Ishikawa (cell line): ENCODE measurements at regions not wholly inside any gene's neighbourhood (a gene's known extent, or its start where the extent isn't known, plus 50 kb on each side); places are given as distances from the start of the nearest gene placed in this dataset.

Experiments used
- CEBPB ChIP-seq: IDR thresholded peaks from 2 replicates; pipeline ENCODE4 v1.6.1; 2012
- CREB1 ChIP-seq: IDR thresholded peaks from 2 replicates; pipeline ENCODE4 v1.6.1; 2012; ENCODE audit warnings: low read depth
- EGR1 ChIP-seq: IDR thresholded peaks from 2 replicates; pipeline ENCODE4 v1.6.1; 2012
- EP300 ChIP-seq: IDR thresholded peaks from 2 replicates; pipeline ENCODE4 v1.6.1; 2012; ENCODE audit warnings: borderline replicate concordance
- FOXM1 ChIP-seq: IDR thresholded peaks from 2 replicates; pipeline ENCODE4 v1.6.1; 2012; ENCODE audit warnings: low read depth, borderline replicate concordance
- NFIC ChIP-seq: IDR thresholded peaks from 2 replicates; pipeline ENCODE4 v1.6.1; 2012
- RAD21 ChIP-seq: IDR thresholded peaks from 2 replicates; pipeline ENCODE4 v1.6.1; 2012; ENCODE audit warnings: low read depth
- TAF1 ChIP-seq: IDR thresholded peaks from 2 replicates; pipeline ENCODE4 v1.6.1; 2012; ENCODE audit warnings: low read depth, mild to moderate bottlenecking
- TCF12 ChIP-seq: IDR thresholded peaks from 2 replicates; pipeline ENCODE4 v1.6.1; 2012; ENCODE audit warnings: low read depth
- TEAD4 ChIP-seq: IDR thresholded peaks from 2 replicates; pipeline ENCODE4 v1.6.1; 2012
- YY1 ChIP-seq: IDR thresholded peaks from 2 replicates; pipeline ENCODE4 v1.6.1; 2012; ENCODE audit warnings: low read depth
- TF ChIP-seq, protein P1 (sequence below): IDR thresholded peaks from 2 replicates; pipeline ENCODE4 v1.6.1; 2012; ENCODE audit warnings: low read depth, mild to moderate bottlenecking
- TF ChIP-seq, protein P2 (sequence below): IDR thresholded peaks from 2 replicates; pipeline ENCODE4 v1.6.1; 2012
- TF ChIP-seq, protein P3 (sequence below): IDR thresholded peaks from 2 replicates; pipeline ENCODE4 v1.6.1; 2012

DNA sequence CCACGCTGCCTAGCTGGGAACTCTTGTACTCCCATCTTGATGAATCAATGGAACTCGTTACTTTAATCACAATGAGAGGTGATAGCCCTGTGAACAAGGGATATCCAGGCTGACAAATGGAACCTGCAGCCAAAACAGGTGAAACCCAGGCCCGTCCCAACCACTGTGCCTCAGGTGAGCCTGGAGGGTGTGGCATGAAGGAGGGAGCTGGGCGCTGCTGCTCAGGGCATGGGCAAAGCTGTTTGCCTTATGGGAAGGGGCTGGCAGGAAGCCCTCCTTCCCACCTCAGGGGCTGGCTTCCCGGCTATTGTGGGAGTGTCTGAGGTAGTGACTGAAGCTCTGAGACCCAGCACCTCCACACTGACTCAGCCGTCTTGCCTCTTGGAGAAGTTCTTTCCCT lies 209.4 kb upstream of the ATP6AP2 start:
- TF ChIP-seq, protein P1, sequence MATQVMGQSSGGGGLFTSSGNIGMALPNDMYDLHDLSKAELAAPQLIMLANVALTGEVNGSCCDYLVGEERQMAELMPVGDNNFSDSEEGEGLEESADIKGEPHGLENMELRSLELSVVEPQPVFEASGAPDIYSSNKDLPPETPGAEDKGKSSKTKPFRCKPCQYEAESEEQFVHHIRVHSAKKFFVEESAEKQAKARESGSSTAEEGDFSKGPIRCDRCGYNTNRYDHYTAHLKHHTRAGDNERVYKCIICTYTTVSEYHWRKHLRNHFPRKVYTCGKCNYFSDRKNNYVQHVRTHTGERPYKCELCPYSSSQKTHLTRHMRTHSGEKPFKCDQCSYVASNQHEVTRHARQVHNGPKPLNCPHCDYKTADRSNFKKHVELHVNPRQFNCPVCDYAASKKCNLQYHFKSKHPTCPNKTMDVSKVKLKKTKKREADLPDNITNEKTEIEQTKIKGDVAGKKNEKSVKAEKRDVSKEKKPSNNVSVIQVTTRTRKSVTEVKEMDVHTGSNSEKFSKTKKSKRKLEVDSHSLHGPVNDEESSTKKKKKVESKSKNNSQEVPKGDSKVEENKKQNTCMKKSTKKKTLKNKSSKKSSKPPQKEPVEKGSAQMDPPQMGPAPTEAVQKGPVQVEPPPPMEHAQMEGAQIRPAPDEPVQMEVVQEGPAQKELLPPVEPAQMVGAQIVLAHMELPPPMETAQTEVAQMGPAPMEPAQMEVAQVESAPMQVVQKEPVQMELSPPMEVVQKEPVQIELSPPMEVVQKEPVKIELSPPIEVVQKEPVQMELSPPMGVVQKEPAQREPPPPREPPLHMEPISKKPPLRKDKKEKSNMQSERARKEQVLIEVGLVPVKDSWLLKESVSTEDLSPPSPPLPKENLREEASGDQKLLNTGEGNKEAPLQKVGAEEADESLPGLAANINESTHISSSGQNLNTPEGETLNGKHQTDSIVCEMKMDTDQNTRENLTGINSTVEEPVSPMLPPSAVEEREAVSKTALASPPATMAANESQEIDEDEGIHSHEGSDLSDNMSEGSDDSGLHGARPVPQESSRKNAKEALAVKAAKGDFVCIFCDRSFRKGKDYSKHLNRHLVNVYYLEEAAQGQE = no peak
- TF ChIP-seq, protein P2, sequence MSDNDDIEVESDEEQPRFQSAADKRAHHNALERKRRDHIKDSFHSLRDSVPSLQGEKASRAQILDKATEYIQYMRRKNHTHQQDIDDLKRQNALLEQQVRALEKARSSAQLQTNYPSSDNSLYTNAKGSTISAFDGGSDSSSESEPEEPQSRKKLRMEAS = no peak
- no peak for TF ChIP-seq EP300
- TF ChIP-seq CREB1 = no peak
- TF ChIP-seq, protein P3, sequence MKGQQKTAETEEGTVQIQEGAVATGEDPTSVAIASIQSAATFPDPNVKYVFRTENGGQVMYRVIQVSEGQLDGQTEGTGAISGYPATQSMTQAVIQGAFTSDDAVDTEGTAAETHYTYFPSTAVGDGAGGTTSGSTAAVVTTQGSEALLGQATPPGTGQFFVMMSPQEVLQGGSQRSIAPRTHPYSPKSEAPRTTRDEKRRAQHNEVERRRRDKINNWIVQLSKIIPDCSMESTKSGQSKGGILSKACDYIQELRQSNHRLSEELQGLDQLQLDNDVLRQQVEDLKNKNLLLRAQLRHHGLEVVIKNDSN = no peak
- no peak for TF ChIP-seq CEBPB
- no peak for TF ChIP-seq EGR1
- TF ChIP-seq YY1 = no peak
- no peak for TF ChIP-seq TAF1
- TF ChIP-seq TEAD4 = no peak
- no peak for TF ChIP-seq RAD21
- no peak for TF ChIP-seq TCF12
- no peak for TF ChIP-seq NFIC
- no peak for TF ChIP-seq FOXM1
